Common myeloid progenitor, CD34-positive (primary cell): ENCODE measurements at regions not wholly inside any gene's neighbourhood (a gene's known extent, or its start where the extent isn't known, plus 50 kb on each side); places are given as distances from the start of the nearest gene placed in this dataset.
A peak's percentile ranks its signal among the peaks of the same experiment; 100 is the strongest.
"Not testable (repeated sequence)": the region's sequence is repeated elsewhere in the genome, so short reads cannot be mapped to it uniquely, and the experiment has no call there.

Experiments used
- CTCF ChIA-PET: fragments of 350-600 bp; sonication (Branson Sonifier 250); formaldehyde crosslinking; loops from one replicate; lab custom pipeline; 2021; ENCODE audit warnings: antibody characterized with exemption; lab: Charles Lee
- POLR2A ChIA-PET: fragments of 350-600 bp; sonication (Branson Sonifier 250); formaldehyde crosslinking; loops from one replicate; lab custom pipeline; 2021; ENCODE audit warnings: antibody characterized with exemption; lab: Charles Lee
- DNase-seq, 3 donors: peaks; one replicate each; pipeline versions ENCODE4 v3.0.0 to v3.0.0-alpha.2; 2013
- H3K27ac ChIP-seq, 2 experiments: 1 replicate in 1 of 2; 2 replicates in 1 of 2; pipeline ENCODE4 v1.7.0; 2013; ENCODE audit warnings: inconsistent platforms in 2 of 2, low read length in 2 of 2, mild to moderate bottlenecking in 2 of 2, low read depth in 1 of 2, moderate library complexity in 1 of 2; ENCODE audit not compliant: severe bottlenecking in 2 of 2, insufficient read depth in 1 of 2, poor library complexity in 1 of 2
- H3K27me3 ChIP-seq, 5 experiments: replicated peaks in 2 of 5; 1 replicate in 3 of 5; 2 replicates in 2 of 5; pipeline versions ENCODE4 v1.6.1 to v1.7.0; 2013; ENCODE audit warnings: low read length in 4 of 5, mild to moderate bottlenecking in 2 of 5, moderate library complexity in 2 of 5, inconsistent platforms in 1 of 5; ENCODE audit not compliant: insufficient read depth in 5 of 5, control insufficient read depth in 4 of 5
- H3K36me3 ChIP-seq, 4 experiments: 1 replicate in 2 of 4; 2 replicates in 2 of 4; pipeline versions ENCODE4 v1.6.1 to v1.7.0; 2013; ENCODE audit warnings: low read length in 3 of 4, control low read depth in 1 of 4, mild to moderate bottlenecking in 1 of 4; ENCODE audit not compliant: control insufficient read depth in 4 of 4, insufficient read depth in 4 of 4
- H3K4me1 ChIP-seq, 4 experiments: 1 replicate in 3 of 4; 2 replicates in 1 of 4; pipeline versions ENCODE4 v1.6.1 to v1.7.1; 2013; ENCODE audit warnings: low read length in 3 of 4, mild to moderate bottlenecking in 3 of 4, control low read depth in 1 of 4, inconsistent platforms in 1 of 4, moderate library complexity in 1 of 4; ENCODE audit not compliant: control insufficient read depth in 4 of 4, insufficient read depth in 4 of 4; ENCODE audit errors: control extremely low read depth in 1 of 4
- H3K4me3 ChIP-seq, 7 experiments: 1 replicate in 4 of 7; 2 replicates in 3 of 7; pipeline versions ENCODE4 v1.5.1 to v1.7.0; 2013; ENCODE audit warnings: mild to moderate bottlenecking in 7 of 7, low read length in 6 of 7, moderate library complexity in 6 of 7, inconsistent platforms in 2 of 7, low read depth in 2 of 7, control low read depth in 1 of 7; ENCODE audit not compliant: insufficient read depth in 4 of 7, control insufficient read depth in 1 of 7; ENCODE audit errors: extremely low read depth in 1 of 7
- H3K9me3 ChIP-seq, 5 experiments: 1 replicate in 4 of 5; 2 replicates in 1 of 5; pipeline versions ENCODE4 v1.6.1 to v1.7.1; 2013; ENCODE audit warnings: low read length in 4 of 5, mild to moderate bottlenecking in 2 of 5, inconsistent platforms in 1 of 5, low read depth in 1 of 5, moderate library complexity in 1 of 5; ENCODE audit not compliant: control insufficient read depth in 4 of 5, insufficient read depth in 2 of 5; ENCODE audit errors: control extremely low read depth in 1 of 5
- WGBS: methylation state at CpG from one replicate; pipeline ENCODE4 v1.1.5; 2013; ENCODE audit not compliant: insufficient coverage; 5-methylcytosine and 5-hydroxymethylcytosine counted together

DNA sequence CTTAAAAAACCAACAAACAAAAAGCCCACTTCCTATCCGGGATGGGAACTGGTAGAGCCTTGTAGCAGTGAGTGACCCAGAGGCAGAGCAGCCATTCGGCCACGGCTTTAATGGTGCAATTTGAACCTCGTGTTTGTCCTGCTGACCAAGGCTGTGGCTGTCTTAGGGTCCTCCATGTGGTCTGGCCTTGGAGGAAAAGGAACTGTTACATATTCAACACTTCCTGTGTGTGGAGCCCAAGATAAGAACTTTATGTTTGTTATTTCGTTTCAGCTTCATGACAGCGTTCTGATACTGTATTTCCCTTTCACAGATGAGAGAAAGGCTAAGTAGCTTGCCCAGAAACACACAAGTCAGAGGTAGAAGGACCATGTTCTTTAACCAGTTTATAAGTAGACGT, 269.8 kb downstream of the SV2B start:
- peak overlapping the region in 2 of 7 experiments; percentile 43 to 58 for H3K4me3 ChIP-seq
- CTCF ChIA-PET, result interaction anchor here (1.0 to 2.0 kb wide), 2 partner anchors 10 to 12 kb away, joined by 3 to 6 read pairs; no protein-coding TSS in a partner anchor
- no peaks in the 10 kb centered on the region for H3K36me3 ChIP-seq
- POLR2A ChIA-PET, result no interaction called here
- H3K27me3 ChIP-seq, result no peaks in the 10 kb centered on the region
- peaks cover 11 to 36% (median 28%) of the 10 kb centered on the region in 4 experiments for H3K4me1 ChIP-seq
- DNase-seq, result peak; percentile 60 to 91 (median 83)
- H3K27ac ChIP-seq, result peak overlapping the region in 1 of 2 experiments; percentile 18
- WGBS, result 4% methylated on average over 5 of the region's 7 CpGs
- H3K9me3 ChIP-seq, result peaks cover 0 to 7% (median 0%) of the 10 kb centered on the region in 5 experiments

DNA sequence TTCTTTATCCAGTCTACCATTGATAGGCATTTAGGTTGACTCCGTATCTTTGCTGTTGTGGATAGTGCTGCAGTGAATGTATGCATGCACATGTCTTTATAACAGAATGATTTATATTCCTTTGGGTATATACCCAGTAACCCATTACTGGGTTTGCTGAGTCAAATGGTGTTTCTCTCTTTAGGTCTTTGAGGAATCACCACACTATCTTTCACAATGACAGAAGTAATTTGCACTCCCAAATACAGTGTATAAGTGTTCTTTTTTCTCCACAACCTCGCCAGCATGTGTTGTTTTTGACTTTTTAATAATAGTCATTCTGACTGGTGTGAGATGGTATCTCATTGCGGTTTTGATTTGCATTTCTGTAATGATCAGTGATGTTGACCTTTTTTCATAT, 271.3 kb downstream of the SV2B start:
- not testable (repeated sequence) for H3K27ac ChIP-seq
- 100% methylated on average over 1 of the region's 3 CpGs for WGBS

DNA sequence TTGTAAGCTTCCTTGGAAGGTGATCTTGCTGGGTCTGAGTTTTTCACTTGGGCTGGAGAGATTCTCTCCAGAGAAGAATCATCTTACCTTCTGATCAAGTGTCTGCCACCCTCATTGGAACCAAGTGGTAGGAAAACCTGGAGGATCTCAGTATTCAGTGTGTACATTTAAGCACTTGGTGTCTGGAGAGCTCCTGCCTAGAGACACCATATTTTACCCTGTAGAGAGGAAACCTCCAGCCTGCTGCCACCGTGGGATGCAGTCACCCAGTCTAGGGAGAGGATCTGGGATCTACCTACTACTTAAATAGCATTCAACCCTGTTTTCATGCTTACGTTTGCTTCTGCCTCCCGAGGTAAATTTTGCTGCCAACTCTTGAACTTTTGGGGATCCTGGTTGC, 274.3 kb downstream of the SV2B start:
- H3K27ac ChIP-seq, result no peak overlapping the region
- ChIA-PET POLR2A (no interaction called here), CTCF (no interaction called here)
- no peak overlapping the region for H3K4me3 ChIP-seq
- no peaks in the 10 kb centered on the region for H3K36me3 ChIP-seq
- peaks cover 0 to 4% (median 0%) of the 10 kb centered on the region in 5 experiments for H3K9me3 ChIP-seq
- no peak for DNase-seq
- H3K27me3 ChIP-seq, result no peaks in the 10 kb centered on the region
- peaks cover 8 to 16% (median 13%) of the 10 kb centered on the region in 4 experiments for H3K4me1 ChIP-seq
- 94% methylated on average over 3 of the region's 3 CpGs for WGBS

More for the DNA sequence above, 271.3 kb downstream of the SV2B start:
- H3K9me3 ChIP-seq, POLR2A ChIA-PET, H3K4me3 ChIP-seq, H3K36me3 ChIP-seq, H3K27me3 ChIP-seq, CTCF ChIA-PET, DNase-seq: not testable (repeated sequence)
- peaks cover 11 to 31% (median 23%) of the 10 kb centered on the region in 4 experiments for H3K4me1 ChIP-seq

DNA sequence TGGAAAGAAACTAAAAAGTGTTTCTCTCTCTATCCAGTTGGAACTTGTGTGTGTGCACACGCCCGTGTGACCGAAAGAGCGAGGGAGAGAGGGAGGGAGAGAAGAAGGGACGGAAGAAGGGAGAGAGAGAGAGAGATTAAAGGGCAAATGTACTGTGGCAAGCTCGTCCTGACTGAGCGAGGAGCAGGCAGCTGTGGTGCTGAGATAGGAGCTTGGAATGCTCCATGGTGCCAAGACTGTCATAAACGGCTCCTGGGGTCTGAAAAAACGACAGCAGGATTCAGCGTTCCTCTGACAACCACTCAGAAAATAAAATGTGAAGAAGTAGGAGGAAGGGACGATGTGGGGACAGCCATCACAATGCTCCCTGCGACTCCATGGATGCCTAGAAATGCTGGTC, 276.0 kb downstream of the SV2B start:
- CTCF ChIA-PET, result no interaction called here
- POLR2A ChIA-PET, result no interaction called here
- DNase-seq, result no peak
- Histone ChIP-seq H3K27me3 (no peaks in the 10 kb centered on the region), H3K27ac (no peak overlapping the region), H3K4me3 (no peak overlapping the region), H3K4me1 (no peaks in the 10 kb centered on the region), H3K9me3 (peaks cover 0 to 5% (median 0%) of the 10 kb centered on the region in 5 experiments), H3K36me3 (no peaks in the 10 kb centered on the region)
- 98% methylated on average over 11 of the region's 12 CpGs for WGBS

DNA sequence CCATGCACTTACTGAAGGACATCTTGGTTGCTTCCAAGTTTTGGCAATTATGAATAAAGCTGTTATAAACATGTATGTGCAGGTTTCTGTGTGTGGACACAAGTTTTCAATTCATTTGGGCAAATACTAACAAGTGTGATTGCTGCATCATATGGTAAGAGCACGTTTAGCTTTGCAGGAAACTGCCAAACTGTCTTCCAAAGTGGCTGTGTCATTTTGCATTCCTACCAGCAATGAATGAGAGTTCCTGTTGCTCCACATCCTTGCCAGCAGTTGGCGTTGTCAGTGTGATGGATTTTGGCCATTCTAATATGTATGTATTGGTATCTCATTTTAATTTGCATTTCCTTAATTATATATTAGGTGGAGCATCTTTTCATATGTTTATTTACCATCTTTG, 280.1 kb downstream of the SV2B start:
- no peaks in the 10 kb centered on the region for H3K27me3 ChIP-seq
- no peaks in the 10 kb centered on the region for H3K36me3 ChIP-seq
- H3K9me3 ChIP-seq, result peaks cover 0 to 3% (median 0%) of the 10 kb centered on the region in 5 experiments
- POLR2A ChIA-PET, result interaction anchor here (0.7 kb wide), 1 partner anchor 8 kb away, joined by 3 read pairs; no protein-coding TSS in a partner anchor
- H3K4me1 ChIP-seq, result peaks cover 0 to 8% (median 5%) of the 10 kb centered on the region in 4 experiments
- H3K4me3 ChIP-seq, result no peak overlapping the region
- DNase-seq, result no peak
- 27% methylated on average over 1 of the region's 2 CpGs for WGBS
- H3K27ac ChIP-seq, result no peak overlapping the region
- CTCF ChIA-PET, result interaction anchor here (1.4 kb wide), 1 partner anchor 11 kb away, joined by 3 read pairs; no protein-coding TSS in a partner anchor

DNA sequence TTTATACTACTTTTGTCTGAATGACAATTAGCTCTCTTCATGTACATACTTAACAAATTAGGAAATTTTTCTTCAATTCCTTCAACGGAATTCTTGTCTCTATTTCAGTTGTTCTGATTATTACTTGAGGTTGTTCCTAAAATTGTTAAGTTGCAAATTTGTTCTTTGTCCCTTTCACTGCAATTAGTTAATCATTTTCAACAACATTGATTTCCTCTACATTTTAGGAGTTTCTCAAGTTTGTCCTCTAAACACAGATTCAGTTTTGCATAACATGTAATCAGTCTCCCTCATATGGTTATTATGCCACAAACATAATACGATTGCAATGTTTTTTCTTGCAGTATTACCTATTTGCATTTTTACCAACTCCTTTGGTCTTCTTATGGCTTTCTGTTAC, 283.5 kb downstream of the SV2B start:
- Histone ChIP-seq H3K27me3 (no peaks in the 10 kb centered on the region), H3K27ac (no peak overlapping the region), H3K4me1 (peaks cover 0 to 8% (median 5%) of the 10 kb centered on the region in 4 experiments), H3K4me3 (no peak overlapping the region), H3K36me3 (no peaks in the 10 kb centered on the region), H3K9me3 (peaks cover 0 to 3% (median 0%) of the 10 kb centered on the region in 5 experiments)
- ChIA-PET CTCF (no interaction called here), POLR2A (no interaction called here)
- DNase-seq, result no peak
- no CpG with 5 or more reads among the region's 2 CpGs for WGBS

DNA sequence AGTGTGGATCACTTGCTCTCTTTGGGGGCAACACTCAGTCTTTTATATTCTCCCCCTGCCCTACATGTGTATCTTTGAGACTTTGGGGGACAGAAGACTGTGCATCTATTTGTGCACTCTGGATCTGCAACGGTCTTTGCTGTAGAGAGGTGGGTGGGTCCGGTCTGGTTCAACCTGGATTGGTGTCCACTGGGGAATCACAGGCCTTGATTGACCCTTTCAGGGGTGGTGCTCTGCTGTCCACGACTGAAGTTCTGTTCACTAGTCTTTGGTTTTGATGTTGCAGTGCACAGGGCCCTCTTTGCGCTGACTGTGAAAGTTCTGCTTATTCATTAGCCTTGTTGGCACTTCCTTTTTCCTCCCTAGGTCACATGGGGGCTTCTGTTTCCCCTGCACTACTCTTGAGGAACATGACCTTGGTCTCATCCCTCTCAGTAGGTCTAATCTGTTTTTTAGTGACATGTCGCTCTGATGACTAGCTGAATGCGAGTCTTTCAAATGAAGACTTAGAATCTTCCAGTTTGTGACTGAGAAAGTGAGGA, 284.2 kb downstream of the SV2B start:
- H3K4me3 ChIP-seq, result no peak overlapping the region
- 87% methylated on average over 5 of the region's 6 CpGs for WGBS
- CTCF ChIA-PET, result no interaction called here

More for the DNA sequence above, 284.2 kb downstream of the SV2B start:
- Histone ChIP-seq H3K9me3 (peaks cover 0 to 3% (median 0%) of the 10 kb centered on the region in 5 experiments), H3K36me3 (no peaks in the 10 kb centered on the region), H3K27ac (no peak overlapping the region), H3K27me3 (no peaks in the 10 kb centered on the region), H3K4me1 (peaks cover 0 to 8% (median 5%) of the 10 kb centered on the region in 4 experiments)
- POLR2A ChIA-PET, result no interaction called here
- peak in 2 of 3 donors; percentile 39 to 59 for DNase-seq
